ENCODE measurements at regions not wholly inside any gene's neighbourhood (a gene's known extent, or its start where the extent isn't known, plus 50 kb on each side); places are given as distances from the start of the nearest gene placed in this dataset.
A peak's percentile ranks its signal among the peaks of the same experiment; 100 is the strongest.

DNA sequence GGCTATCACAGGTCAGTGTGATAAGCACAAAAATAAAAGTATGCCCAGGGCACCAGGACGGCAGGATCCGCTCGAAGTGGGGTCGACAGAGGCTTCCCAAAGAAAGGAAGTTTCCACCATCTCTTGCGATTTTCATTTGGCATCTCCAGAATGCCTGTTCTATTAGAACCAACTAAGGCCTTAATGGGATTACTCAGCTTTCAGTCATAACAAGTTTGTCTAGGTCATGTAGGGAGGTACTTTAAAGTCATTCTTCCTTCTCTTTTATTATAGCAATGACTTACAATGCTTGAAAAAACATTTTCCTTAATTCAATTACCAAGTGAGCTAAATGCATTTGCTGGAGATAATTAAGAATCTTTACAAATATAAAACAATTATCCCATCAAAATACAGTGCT, 83.6 kb upstream of the DIO3 start:
- no peak for DNase-seq

DNA sequence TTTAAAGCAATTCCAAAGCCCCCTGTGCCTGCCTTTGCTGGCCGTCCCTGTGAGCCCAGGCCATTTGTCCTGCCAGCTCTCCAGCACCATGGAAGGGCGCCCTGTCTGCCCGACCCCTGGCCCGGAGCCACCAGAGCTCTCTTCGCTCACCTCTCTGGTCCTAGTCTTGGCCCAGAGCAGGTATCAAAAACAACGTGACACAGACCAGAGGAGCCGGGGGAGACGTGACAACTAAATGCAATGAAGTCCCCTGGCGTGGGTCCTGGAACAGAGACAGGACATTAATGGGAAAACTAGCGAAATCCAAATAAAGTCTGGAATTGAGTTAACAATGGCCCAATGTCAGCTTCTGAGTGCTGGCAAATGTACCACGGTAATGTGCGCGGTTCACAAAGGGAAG, 83.2 kb upstream of the DIO3 start:
- peak; percentile 2 for DNase-seq

GRCh38 chr14:101478796-101479410, 82.4 kb upstream of the DIO3 start:
- no peak for DNase-seq

GRCh38 chr14:101480022-101480746, 81.1 kb upstream of the DIO3 start:
- DNase-seq, result no peak

DNA sequence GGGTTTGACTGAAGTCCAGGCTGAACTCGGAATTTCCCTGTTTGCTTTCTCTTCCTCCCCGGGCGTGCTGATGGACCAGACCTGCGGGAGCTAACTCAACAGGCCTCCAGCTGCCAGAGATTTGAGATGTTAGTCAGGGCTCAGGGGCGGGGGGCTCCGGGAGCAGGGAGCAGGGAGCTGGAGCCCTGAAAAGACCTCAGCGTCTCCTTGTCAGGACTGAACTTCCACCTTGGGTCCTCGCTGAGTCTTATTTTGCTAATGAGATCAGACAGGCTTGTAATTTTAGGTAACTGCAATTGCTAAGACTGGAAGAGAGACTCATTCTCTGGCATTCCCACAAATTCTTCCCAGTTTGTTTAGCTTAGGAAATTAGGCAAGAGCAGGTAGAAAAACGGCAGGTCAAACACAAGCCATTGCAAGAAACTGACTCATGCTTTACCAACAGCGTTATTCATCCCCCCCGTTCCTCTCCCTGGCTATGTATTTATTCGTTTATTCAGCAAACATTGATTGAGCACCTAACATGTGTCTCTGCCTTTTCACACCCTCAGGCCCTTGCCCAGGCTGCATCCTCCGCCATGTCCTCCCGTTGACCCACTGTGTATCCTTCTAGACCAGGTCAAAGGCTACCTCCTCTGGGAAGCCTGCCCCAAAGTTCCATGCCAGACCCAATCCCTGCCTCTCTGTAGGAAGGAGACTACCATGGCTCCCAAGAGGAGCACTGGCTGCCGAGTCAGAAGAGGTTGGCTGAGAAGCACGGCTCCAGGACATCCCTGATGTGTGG, 80.4 kb upstream of the DIO3 start:
- no peak for DNase-seq

GRCh38 chr14:101481557-101481956, 79.7 kb upstream of the DIO3 start:
- no peak for DNase-seq

DNA sequence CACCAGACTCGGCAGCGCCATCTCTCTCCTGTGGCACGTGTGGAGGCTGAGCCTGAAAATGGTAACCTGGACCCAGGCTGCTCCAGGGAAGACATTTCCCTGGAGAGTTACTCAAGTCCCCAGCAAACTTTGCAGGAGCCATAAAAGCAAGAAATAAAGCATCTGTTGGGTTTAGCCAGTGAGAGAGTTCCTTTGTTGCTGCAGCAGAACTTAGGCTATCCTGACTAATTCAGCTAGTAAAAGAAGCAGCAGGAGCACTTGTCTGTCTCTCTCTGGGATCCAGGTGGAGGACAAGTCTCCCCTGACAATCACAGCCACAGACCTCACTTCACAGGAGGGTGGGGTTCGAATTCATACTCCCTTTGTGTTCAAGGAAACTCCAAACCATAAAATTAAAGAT, 79.2 kb upstream of the DIO3 start:
- no peak for DNase-seq

- DNase-seq, result no peak
Measured at GRCh38 chr14:101483829-101484228, 77.5 kb upstream of the DIO3 start.

GRCh38 chr14:101489092-101489760, 72.1 kb upstream of the DIO3 start:
- DNase-seq, result no peak

GRCh38 chr14:101490771-101491170, 70.5 kb upstream of the DIO3 start:
- DNase-seq, result no peak

- no peak for DNase-seq
Measured at GRCh38 chr14:101491841-101492240, 69.5 kb upstream of the DIO3 start.

DNA sequence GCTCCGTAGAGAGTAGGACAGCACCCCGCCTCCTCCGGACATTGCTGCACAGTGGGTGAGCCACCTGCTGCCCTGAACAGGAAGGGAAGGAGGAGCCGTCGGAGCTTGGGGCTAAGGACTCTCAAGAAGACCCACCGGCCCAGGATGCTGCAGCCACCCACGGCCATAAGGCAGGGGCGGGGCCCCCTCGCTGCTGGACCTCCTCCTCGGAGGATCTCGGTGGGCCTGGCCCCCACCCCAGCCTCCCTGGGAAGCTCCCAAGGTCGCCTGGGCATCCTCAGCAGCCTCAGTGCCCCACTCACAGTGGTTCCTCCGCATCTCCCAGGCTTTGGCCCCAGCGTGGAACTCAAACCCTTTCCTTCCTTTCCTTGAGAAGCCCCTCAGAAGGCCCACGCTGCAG, 68.6 kb upstream of the DIO3 start:
- no peak for DNase-seq

DNA sequence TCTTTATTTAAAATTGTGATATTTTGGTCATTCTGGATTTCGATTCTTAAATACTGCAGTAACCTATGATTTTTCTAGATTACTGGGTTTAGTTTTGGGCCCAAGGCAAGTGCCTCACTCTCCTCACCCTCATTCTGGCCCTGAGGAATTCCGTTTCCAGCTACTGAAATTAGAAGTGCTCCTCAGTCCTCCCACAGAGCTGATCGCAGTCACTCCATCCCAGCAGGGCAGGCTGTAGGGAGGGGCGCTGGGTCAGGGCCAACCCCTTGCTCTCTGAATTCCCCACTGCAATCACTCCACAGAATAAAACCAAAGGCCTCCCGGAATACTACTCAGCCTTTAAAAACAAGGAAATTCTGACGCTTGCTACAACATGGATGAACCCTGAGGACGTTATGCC, 66.5 kb upstream of the DIO3 start:
- no peak for DNase-seq

GRCh38 chr14:101495284-101495683, 66.0 kb upstream of the DIO3 start:
- DNase-seq, result no peak

GRCh38 chr14:101495827-101496775, 65.2 kb upstream of the DIO3 start:
- no peak for DNase-seq

- DNase-seq, result no peak
Measured at GRCh38 chr14:101496776-101497683, 64.3 kb upstream of the DIO3 start.

DNA sequence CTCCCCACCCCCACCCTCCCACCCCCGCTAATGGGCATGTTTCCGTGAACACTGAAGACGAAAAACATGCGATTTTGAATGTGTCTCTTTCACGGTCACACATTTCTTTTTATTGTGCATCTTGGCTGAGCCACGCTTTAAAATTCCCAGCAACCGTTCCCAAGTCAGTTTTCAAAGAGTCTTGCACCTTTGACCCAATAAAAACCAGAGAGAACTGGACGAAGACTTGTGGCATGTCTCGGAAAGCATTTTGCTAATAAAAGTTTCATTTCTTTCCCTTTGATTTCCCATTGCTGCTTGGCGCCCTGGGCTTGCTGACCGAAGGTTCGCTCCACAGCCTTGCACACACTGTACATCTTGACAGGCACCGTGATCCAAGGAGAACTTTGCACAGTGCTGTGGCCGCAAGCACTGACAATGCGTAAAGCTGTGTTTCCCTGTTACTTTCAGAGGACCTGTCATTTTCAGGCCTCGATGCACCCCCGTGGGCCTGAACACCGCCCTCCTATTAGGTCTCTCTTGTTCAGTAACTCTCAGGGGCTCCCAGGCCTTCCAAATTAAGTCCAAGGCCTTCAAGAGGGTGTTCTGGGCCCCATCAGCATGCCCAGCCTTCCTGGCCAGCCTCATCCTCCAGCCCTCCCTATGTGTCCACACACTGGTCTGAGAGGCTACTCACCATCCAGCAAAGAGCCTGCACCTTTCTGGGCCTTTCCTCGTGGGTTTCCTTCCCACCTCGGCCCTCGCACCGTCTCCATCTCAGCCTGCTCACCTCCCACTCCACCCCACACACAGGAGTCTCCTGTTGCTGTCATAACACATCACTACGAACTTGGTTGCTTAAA, 63.4 kb upstream of the DIO3 start:
- no peak for DNase-seq

GRCh38 chr14:101498526-101498860, 62.8 kb upstream of the DIO3 start:
- no peak for DNase-seq

DNA sequence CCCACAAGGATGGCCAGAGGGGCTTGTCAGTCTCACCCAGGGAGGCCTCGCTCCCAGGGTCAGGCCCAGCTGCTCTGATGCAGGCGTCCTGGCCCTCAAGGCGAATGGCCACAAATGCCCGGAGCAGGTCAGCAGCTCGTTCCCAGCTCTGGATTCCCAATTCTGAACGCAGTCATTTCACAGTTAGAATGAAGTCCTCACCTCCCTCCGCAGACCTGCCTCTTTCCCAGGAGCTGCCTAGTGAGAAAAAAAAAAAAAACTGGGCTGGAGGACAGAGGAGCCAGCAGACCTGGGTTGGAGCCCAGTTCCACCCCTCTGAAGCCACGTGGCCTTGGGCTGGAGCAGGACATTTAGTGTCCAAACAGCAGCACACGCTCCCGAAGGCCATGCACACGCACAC, 62.2 kb upstream of the DIO3 start:
- no peak for DNase-seq

DNA sequence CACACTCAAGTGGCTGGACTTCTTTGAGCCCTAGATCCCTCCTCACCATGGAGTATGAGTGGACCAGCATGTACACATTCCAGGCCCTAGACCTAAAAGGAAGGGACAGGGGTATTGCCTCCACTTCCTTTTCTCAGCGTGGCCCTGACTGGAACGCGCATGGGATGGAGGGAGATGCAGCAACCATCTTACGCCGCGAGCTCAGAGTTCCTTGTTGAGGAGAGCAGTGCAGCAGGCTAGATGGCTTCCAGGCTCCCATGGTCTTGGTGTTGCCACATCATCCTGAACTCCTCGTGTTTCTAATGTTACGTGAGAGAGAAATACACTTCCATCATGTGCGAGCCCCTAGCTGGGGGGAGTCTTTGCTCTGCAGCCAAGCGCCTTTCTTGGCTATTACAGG, 61.8 kb upstream of the DIO3 start:
- no peak for DNase-seq

Data from activated CD4-positive, alpha-beta T cell treated with anti-CD3 and anti-CD28 coated beads for 1 hour (primary cell).